Stimulated activated CD4-positive, alpha-beta T cell treated with anti-CD3 and anti-CD28 coated beads, Interleukin-1b, Interleukin-23, amount 100 ng/mL, for 48 hours (primary cell): ENCODE measurements at regions not wholly inside any gene's neighbourhood (a gene's known extent, or its start where the extent isn't known, plus 50 kb on each side); places are given as distances from the start of the nearest gene placed in this dataset.

Experiments used
- DNase-seq: peaks from one replicate; pipeline ENCODE4 v3.0.0-alpha.2; 2020

GRCh38 chr5:66503203-66503789 is 92.9 kb upstream of the MAST4 start:
- DNase-seq, result no peak

- no peak for DNase-seq
These were observed 89.1 kb upstream of the MAST4 start for GRCh38 chr5:66507106-66507505.

GRCh38 chr5:66511491-66511890 is 84.7 kb upstream of the MAST4 start:
- no peak for DNase-seq

GRCh38 chr5:66513130-66513529 is 83.1 kb upstream of the MAST4 start:
- DNase-seq, result no peak

GRCh38 chr5:66515209-66515608 is 81.0 kb upstream of the MAST4 start:
- no peak for DNase-seq

GRCh38 chr5:66516550-66516949 is 79.6 kb upstream of the MAST4 start:
- no peak for DNase-seq

GRCh38 chr5:66517351-66517750 is 78.8 kb upstream of the MAST4 start:
- no peak for DNase-seq

GRCh38 chr5:66518052-66518451 is 78.1 kb upstream of the MAST4 start:
- no peak for DNase-seq

GRCh38 chr5:66518753-66519152 is 77.4 kb upstream of the MAST4 start:
- DNase-seq, result no peak

- no peak for DNase-seq
These were observed 76.6 kb upstream of the MAST4 start for GRCh38 chr5:66519626-66520025.

GRCh38 chr5:66520854-66521253 is 75.3 kb upstream of the MAST4 start:
- no peak for DNase-seq

GRCh38 chr5:66527478-66528035 is 68.6 kb upstream of the MAST4 start:
- DNase-seq, result no peak

GRCh38 chr5:66529182-66529581 is 67.0 kb upstream of the MAST4 start:
- no peak for DNase-seq

- no peak for DNase-seq
These were observed 66.5 kb upstream of the MAST4 start for GRCh38 chr5:66529704-66530103.

GRCh38 chr5:66538126-66538525 is 58.1 kb upstream of the MAST4 start:
- no peak for DNase-seq

- no peak for DNase-seq
These were observed 57.7 kb upstream of the MAST4 start for GRCh38 chr5:66538531-66538930.

- peak; percentile 20 for DNase-seq
These were observed 56.1 kb upstream of the MAST4 start for GRCh38 chr5:66540078-66540477.

GRCh38 chr5:66542711-66543110 is 53.5 kb upstream of the MAST4 start:
- no peak for DNase-seq
